HUES64 (cell line): ENCODE measurements at regions not wholly inside any gene's neighbourhood (a gene's known extent, or its start where the extent isn't known, plus 50 kb on each side); places are given as distances from the start of the nearest gene placed in this dataset.

Source experiments
- H3K27ac ChIP-seq: 2 replicates; pipeline ENCODE4 v1.7.0; 2013; ENCODE audit warnings: low read depth, low read length, inconsistent platforms
- H3K27me3 ChIP-seq: 2 replicates; pipeline ENCODE4 v1.6.1; 2013; ENCODE audit warnings: mild to moderate bottlenecking, low read length; ENCODE audit not compliant: insufficient read depth
- H3K36me3 ChIP-seq: 2 replicates; pipeline ENCODE4 v1.6.1; 2013; ENCODE audit warnings: mild to moderate bottlenecking, low read length; ENCODE audit not compliant: insufficient read depth
- H3K4me1 ChIP-seq: 2 replicates; pipeline ENCODE4 v1.6.1; 2013; ENCODE audit warnings: mild to moderate bottlenecking, low read length, moderate library complexity; ENCODE audit not compliant: insufficient read depth
- H3K4me3 ChIP-seq: 2 replicates; pipeline ENCODE4 v1.5.1; 2013; ENCODE audit warnings: mild to moderate bottlenecking, low read length, moderate library complexity
- H3K9ac ChIP-seq: 2 replicates; pipeline ENCODE4 v1.6.1; 2013; ENCODE audit warnings: mild to moderate bottlenecking, low read depth, low read length
- H3K9me3 ChIP-seq: 2 replicates; pipeline ENCODE4 v1.6.1; 2013; ENCODE audit warnings: low read depth, low read length; ENCODE audit not compliant: insufficient read depth
- WGBS: fragments of 150-250, 120-280 bp; methylation state at CpG from one replicate; pipeline ENCODE4 v1.1.7; 2013; ENCODE audit warnings: missing lambda C conversion rate; 5-methylcytosine and 5-hydroxymethylcytosine counted together

GRCh38 chr5:88666761-88667495 is 216.1 kb downstream of the MEF2C start:
- H3K4me1 ChIP-seq: peaks cover 82% of the 10 kb centered on the region
- H3K27ac ChIP-seq: peak overlapping the region; percentile 79; the same call in 1 of the 2 replicates
- H3K9ac ChIP-seq: no peak overlapping the region
- peak overlapping the region; percentile 42 for H3K4me3 ChIP-seq
- H3K36me3 ChIP-seq: no peaks in the 10 kb centered on the region
- no peaks in the 10 kb centered on the region for H3K9me3 ChIP-seq
- H3K27me3 ChIP-seq: peaks cover 100% of the 10 kb centered on the region
- WGBS: 1% methylated on average over 22 of the region's 22 CpGs

GRCh38 chr5:88665750-88666215 is 217.2 kb downstream of the MEF2C start:
- Histone ChIP-seq H3K9ac (no peak overlapping the region), H3K4me1 (peaks cover 81% of the 10 kb centered on the region), H3K27ac (no peak overlapping the region), H3K4me3 (no peak overlapping the region), H3K9me3 (no peaks in the 10 kb centered on the region), H3K36me3 (no peaks in the 10 kb centered on the region), H3K27me3 (peaks cover 98% of the 10 kb centered on the region)
- WGBS: 1% methylated on average over 16 of the region's 17 CpGs

- H3K27me3 ChIP-seq: peaks cover 98% of the 10 kb centered on the region
- WGBS: 0% methylated on average over 2 of the region's 2 CpGs
Measured at GRCh38 chr5:88664645-88665044, 218.3 kb downstream of the MEF2C start.

GRCh38 chr5:88663793-88664216 is 219.2 kb downstream of the MEF2C start:
- no peaks in the 10 kb centered on the region for H3K36me3 ChIP-seq
- no peaks in the 10 kb centered on the region for H3K9me3 ChIP-seq
- H3K27me3 ChIP-seq: peaks cover 98% of the 10 kb centered on the region
- 3% methylated on average over 7 of the region's 7 CpGs for WGBS
- H3K4me3 ChIP-seq: no peak overlapping the region
- no peak overlapping the region for H3K27ac ChIP-seq
- H3K4me1 ChIP-seq: peaks cover 79% of the 10 kb centered on the region
- H3K9ac ChIP-seq: no peak overlapping the region

More at GRCh38 chr5:88664645-88665044, 218.3 kb downstream of the MEF2C start:
- Histone ChIP-seq H3K36me3 (no peaks in the 10 kb centered on the region), H3K4me1 (peaks cover 78% of the 10 kb centered on the region), H3K4me3 (no peak overlapping the region), H3K9me3 (no peaks in the 10 kb centered on the region), H3K27ac (no peak overlapping the region), H3K9ac (no peak overlapping the region)

- Histone ChIP-seq H3K36me3 (no peaks in the 10 kb centered on the region), H3K27me3 (peaks cover 98% of the 10 kb centered on the region), H3K4me1 (peaks cover 70% of the 10 kb centered on the region), H3K4me3 (no peak overlapping the region), H3K9me3 (no peaks in the 10 kb centered on the region), H3K9ac (no peak overlapping the region), H3K27ac (no peak overlapping the region)
- 12% methylated on average over 4 of the region's 6 CpGs for WGBS
Measured at GRCh38 chr5:88662846-88663245, 220.1 kb downstream of the MEF2C start.

GRCh38 chr5:88661806-88662207 is 221.2 kb downstream of the MEF2C start:
- H3K27ac ChIP-seq: no peak overlapping the region
- H3K9me3 ChIP-seq: no peaks in the 10 kb centered on the region
- peaks cover 98% of the 10 kb centered on the region for H3K27me3 ChIP-seq
- H3K4me1 ChIP-seq: peaks cover 61% of the 10 kb centered on the region
- H3K4me3 ChIP-seq: no peak overlapping the region; the same call in 1 of the 2 replicates
- no peak overlapping the region for H3K9ac ChIP-seq
- 23% methylated on average over 2 of the region's 2 CpGs for WGBS
- H3K36me3 ChIP-seq: no peaks in the 10 kb centered on the region

- under 1% methylated on average over 53 of the region's 53 CpGs for WGBS
- Histone ChIP-seq H3K27ac (no peak overlapping the region), H3K27me3 (peaks cover 96% of the 10 kb centered on the region), H3K9me3 (no peaks in the 10 kb centered on the region), H3K36me3 (no peaks in the 10 kb centered on the region), H3K9ac (no peak overlapping the region), H3K4me1 (peaks cover 55% of the 10 kb centered on the region), H3K4me3 (peak overlapping the region; percentile 58)
Measured at GRCh38 chr5:88660947-88661805, 221.8 kb downstream of the MEF2C start.

GRCh38 chr5:88660264-88660946 is 222.6 kb downstream of the MEF2C start:
- Histone ChIP-seq H3K27ac (no peak overlapping the region), H3K27me3 (peaks cover 88% of the 10 kb centered on the region), H3K4me3 (peak overlapping the region; percentile 58), H3K9ac (no peak overlapping the region), H3K9me3 (no peaks in the 10 kb centered on the region), H3K36me3 (no peaks in the 10 kb centered on the region), H3K4me1 (peaks cover 47% of the 10 kb centered on the region)
- 1% methylated on average over 32 of the region's 41 CpGs for WGBS

- Histone ChIP-seq H3K4me3 (peak overlapping the region; percentile 41), H3K36me3 (no peaks in the 10 kb centered on the region), H3K27me3 (peaks cover 81% of the 10 kb centered on the region), H3K9ac (no peak overlapping the region), H3K9me3 (no peaks in the 10 kb centered on the region), H3K27ac (no peak overlapping the region), H3K4me1 (peaks cover 40% of the 10 kb centered on the region)
- WGBS: 2% methylated on average over 32 of the region's 32 CpGs
Measured at GRCh38 chr5:88659529-88660263, 223.3 kb downstream of the MEF2C start.

GRCh38 chr5:88658886-88659285 is 224.1 kb downstream of the MEF2C start:
- Histone ChIP-seq H3K9ac (no peak overlapping the region), H3K9me3 (no peaks in the 10 kb centered on the region), H3K4me1 (peaks cover 32% of the 10 kb centered on the region), H3K27ac (no peak overlapping the region), H3K36me3 (no peaks in the 10 kb centered on the region), H3K27me3 (peaks cover 73% of the 10 kb centered on the region), H3K4me3 (peak overlapping the region; percentile 41; the same call in 1 of the 2 replicates)
- no CpG with 5 or more reads among the region's 4 CpGs for WGBS
